ENCODE measurements at regions not wholly inside any gene's neighbourhood (a gene's known extent, or its start where the extent isn't known, plus 50 kb on each side); places are given as distances from the start of the nearest gene placed in this dataset.

DNA sequence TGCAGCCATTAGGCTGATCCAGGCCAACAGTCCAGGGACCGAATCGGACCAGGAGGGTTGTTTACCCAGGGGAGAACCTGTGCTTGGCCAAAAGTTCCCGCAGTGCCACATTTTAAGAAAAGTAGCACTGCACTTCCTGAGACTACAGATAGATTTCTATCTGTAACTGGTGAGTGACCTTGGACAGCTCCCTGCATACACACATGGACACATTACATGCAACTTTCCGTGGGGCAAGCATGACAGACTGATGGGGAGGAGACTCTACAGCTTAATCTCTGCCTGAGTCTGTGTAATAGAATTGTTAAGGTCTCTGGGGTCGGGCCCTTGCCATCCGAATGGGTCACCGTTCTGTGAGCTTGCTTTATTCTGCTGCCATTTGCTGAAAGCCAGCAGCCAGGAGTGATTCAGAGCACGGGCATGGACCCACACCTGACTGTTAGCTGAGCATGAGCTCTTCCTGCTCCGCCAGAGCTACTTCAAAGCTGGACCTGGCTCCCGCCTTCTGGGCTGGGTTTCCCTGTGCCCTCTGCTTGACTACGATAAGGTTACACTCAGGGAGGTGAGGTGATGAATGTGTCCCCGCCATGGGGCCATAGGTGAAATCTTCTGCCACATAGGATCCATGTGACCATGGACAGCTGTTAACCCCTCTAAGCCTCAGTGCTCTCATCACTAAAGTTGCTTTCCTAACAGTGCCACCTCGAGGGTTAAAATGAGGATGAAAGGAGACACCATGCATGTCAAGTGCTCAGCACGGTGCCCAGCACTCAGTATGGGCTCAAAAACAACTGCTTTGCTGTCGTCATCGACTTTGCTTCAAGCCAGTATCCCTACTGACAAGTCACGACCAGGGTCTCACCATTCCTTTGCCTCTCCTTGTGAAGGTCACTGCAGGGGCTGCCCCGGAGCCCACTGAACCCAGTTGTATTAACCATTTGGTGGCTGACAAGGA is 200.0 kb downstream of the MELK start:
- H3K4me3 ChIP-seq (ENCODE audit: low read depth, low read length): no peak overlapping the region
- TF ChIP-seq, protein P1, sequence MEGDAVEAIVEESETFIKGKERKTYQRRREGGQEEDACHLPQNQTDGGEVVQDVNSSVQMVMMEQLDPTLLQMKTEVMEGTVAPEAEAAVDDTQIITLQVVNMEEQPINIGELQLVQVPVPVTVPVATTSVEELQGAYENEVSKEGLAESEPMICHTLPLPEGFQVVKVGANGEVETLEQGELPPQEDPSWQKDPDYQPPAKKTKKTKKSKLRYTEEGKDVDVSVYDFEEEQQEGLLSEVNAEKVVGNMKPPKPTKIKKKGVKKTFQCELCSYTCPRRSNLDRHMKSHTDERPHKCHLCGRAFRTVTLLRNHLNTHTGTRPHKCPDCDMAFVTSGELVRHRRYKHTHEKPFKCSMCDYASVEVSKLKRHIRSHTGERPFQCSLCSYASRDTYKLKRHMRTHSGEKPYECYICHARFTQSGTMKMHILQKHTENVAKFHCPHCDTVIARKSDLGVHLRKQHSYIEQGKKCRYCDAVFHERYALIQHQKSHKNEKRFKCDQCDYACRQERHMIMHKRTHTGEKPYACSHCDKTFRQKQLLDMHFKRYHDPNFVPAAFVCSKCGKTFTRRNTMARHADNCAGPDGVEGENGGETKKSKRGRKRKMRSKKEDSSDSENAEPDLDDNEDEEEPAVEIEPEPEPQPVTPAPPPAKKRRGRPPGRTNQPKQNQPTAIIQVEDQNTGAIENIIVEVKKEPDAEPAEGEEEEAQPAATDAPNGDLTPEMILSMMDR (IDR thresholded peaks at IDR 0.05; ENCODE audit: low read depth, low read length): no peak

GRCh38 chr9:36778682-36779081 is 206.0 kb downstream of the MELK start:
- TF ChIP-seq, protein P1 (IDR thresholded peaks at IDR 0.05; ENCODE audit: low read depth, low read length): no peak
- H3K4me3 ChIP-seq (ENCODE audit: low read depth, low read length): no peak overlapping the region

DNA sequence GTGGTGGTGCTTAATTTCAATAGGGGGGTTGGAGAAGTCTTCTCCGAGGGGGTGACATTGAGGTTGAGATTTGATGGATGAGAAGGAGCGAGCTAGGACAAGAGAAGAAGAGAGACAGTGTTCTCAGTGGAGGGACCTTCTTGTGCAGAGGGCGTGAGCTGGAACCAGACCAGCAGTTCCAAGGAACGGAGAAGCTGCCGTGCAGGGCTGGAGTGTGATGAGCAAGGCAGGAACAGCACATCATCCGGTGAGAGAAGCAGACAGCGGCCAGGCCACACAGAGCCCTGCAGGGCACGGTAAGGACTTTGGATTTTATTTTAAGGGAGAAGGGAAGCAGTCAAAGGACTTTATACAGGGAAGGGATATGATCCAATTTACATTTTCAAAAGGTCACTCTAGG is 206.9 kb downstream of the MELK start:
- H3K4me3 ChIP-seq (ENCODE audit: low read depth, low read length): no peak overlapping the region
- TF ChIP-seq, protein P1 (IDR thresholded peaks at IDR 0.05; ENCODE audit: low read depth, low read length): no peak

DNA sequence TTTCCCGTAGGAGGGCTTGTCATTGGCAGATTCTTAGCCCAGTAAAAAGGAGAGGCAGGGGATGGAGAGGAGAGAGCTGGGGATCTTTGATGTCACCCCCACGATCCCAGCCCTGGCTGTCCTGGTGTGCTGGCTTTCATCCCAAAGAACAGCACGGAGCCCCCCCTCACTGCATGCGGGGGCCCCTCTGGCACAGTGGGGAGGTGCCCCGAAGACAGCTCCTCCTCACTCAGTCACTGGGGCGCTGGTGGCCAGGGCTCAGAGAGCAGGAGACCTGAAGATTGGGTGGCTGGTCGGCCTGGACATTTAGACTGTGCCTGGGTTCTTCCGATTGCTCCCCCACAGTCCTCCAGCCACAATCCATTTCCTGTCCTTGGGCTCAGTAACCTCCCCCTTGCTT is 207.5 kb downstream of the MELK start:
- TF ChIP-seq, protein P1 (IDR thresholded peaks at IDR 0.05; ENCODE audit: low read depth, low read length): no peak
- H3K4me3 ChIP-seq (ENCODE audit: low read depth, low read length): no peak overlapping the region

DNA sequence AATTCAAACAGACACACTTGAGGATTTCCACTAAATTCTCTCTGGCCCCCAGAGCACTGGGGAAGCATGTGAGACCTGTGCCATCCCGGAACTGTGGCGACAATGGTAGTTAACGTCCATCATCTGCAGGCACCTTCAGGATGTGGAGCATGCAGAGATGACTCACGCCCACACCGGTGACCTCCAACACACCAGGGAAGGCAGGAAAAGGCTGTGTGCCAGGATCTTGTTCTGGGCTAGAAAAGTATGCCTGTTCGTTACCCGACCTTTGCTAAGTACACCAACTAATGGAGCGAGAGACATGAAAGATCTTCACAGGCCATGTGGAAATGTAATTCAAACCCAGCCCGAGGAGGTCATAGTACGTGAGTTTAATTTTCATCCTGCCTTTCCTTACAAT is 208.8 kb downstream of the MELK start:
- TF ChIP-seq, protein P1 (IDR thresholded peaks at IDR 0.05; ENCODE audit: low read depth, low read length): no peak

More for the DNA sequence above, 208.8 kb downstream of the MELK start:
- H3K4me3 ChIP-seq (ENCODE audit: low read depth, low read length): no peak overlapping the region

Measured in WI38 (cell line).